PC-9 (cell line): ENCODE measurements at regions not wholly inside any gene's neighbourhood (a gene's known extent, or its start where the extent isn't known, plus 50 kb on each side); places are given as distances from the start of the nearest gene placed in this dataset.

Experiments used
- BruUV-seq: library from RNA; stranded (reverse); fragments of 400-500 nt; replicated peaks from 2 replicates; lab custom pipeline; 2021; lab: Mats Ljungman, UMichigan
- CTCF ChIA-PET: fragments of 300-600 bp; sonication (Branson Sonifier 250); formaldehyde crosslinking; loops from one replicate; lab custom pipeline; 2022; ENCODE audit warnings: antibody characterized with exemption; lab: Charles Lee
- POLR2A ChIA-PET: fragments of 300-600 bp; sonication (Branson Sonifier 250); formaldehyde crosslinking; loops from one replicate; lab custom pipeline; 2022; ENCODE audit warnings: antibody characterized with exemption; ENCODE audit not compliant: unreplicated experiment; lab: Charles Lee
- DNase-seq, 2 experiments: peaks; one replicate each; pipeline versions ENCODE4 v3.0.0 to v3.0.0-alpha.2; 2015 to 2022; ENCODE audit warnings: mixed read lengths in 1 of 2
- H2AFZ ChIP-seq: fragments of 200-600 bp; sonication (generic); 2 replicates; pipeline ENCODE4 v1.8.1; 2017; ENCODE audit warnings: antibody characterized with exemption
- H3F3A ChIP-seq: fragments of 200-600 bp; sonication (generic); 2 replicates; pipeline ENCODE4 v1.8.1; 2017; ENCODE audit warnings: antibody characterized with exemption, mild to moderate bottlenecking, low read depth; ENCODE audit not compliant: insufficient read depth
- H3K27ac ChIP-seq: fragments of 200-600 bp; sonication (generic); 2 replicates; pipeline ENCODE4 v1.6.1; 2016; ENCODE audit warnings: mixed run types
- H3K27me3 ChIP-seq: fragments of 200-600 bp; sonication (generic); 2 replicates; pipeline ENCODE4 v1.6.1; 2016; ENCODE audit warnings: low read depth, mixed run types; ENCODE audit not compliant: insufficient read depth
- H3K36me3 ChIP-seq: fragments of 200-600 bp; sonication (generic); 2 replicates; pipeline ENCODE4 v1.6.1; 2016; ENCODE audit warnings: low read depth, mixed run types
- H3K4me1 ChIP-seq: fragments of 200-600 bp; sonication (generic); replicated peaks from 2 replicates; pipeline ENCODE4 v1.6.1; 2016; ENCODE audit warnings: mixed run types; ENCODE audit not compliant: insufficient read depth
- H3K4me2 ChIP-seq: fragments of 200-600 bp; sonication (generic); 2 replicates; pipeline ENCODE4 v1.6.1; 2017; ENCODE audit warnings: mixed run types
- H3K4me3 ChIP-seq: fragments of 200-600 bp; sonication (generic); 2 replicates; pipeline ENCODE4 v1.6.1; 2016; ENCODE audit warnings: mixed run types
- H3K79me2 ChIP-seq: fragments of 200-600 bp; sonication (generic); 2 replicates; pipeline ENCODE4 v1.6.1; 2017; ENCODE audit warnings: low read depth, mixed run types
- H3K9me2 ChIP-seq: fragments of 200-600 bp; sonication (generic); 2 replicates; pipeline ENCODE4 v1.8.1; 2017; ENCODE audit warnings: mild to moderate bottlenecking; ENCODE audit not compliant: insufficient read depth
- H3K9me3 ChIP-seq: fragments of 200-600 bp; sonication (generic); 2 replicates; pipeline ENCODE4 v1.8.1; 2016; ENCODE audit warnings: low read depth; ENCODE audit not compliant: insufficient read depth
- H4K20me1 ChIP-seq: fragments of 200-600 bp; sonication (generic); 2 replicates; pipeline ENCODE4 v1.8.1; 2017; ENCODE audit not compliant: insufficient read depth
- EZH2 ChIP-seq: fragments of 200-600 bp; sonication (generic); IDR thresholded peaks from 2 replicates; pipeline ENCODE4 v1.8.0; 2017; ENCODE audit warnings: antibody characterized with exemption, low read depth
- intact Hi-C: fragments of 100-400 bp; cut with micrococcal nuclease; formaldehyde crosslinking; loops from one replicate; pipeline ENCODE4 v1.10.0; 2022; ENCODE audit not compliant: unreplicated experiment
- TF ChIP-seq, protein P1 (sequence below): fragments of 200-600 bp; sonication (generic); conservative IDR thresholded peaks from 2 replicates; pipeline ENCODE4 v1.6.1; 2017; ENCODE audit warnings: mixed run types, antibody characterized with exemption, mild to moderate bottlenecking, moderate library complexity

DNA sequence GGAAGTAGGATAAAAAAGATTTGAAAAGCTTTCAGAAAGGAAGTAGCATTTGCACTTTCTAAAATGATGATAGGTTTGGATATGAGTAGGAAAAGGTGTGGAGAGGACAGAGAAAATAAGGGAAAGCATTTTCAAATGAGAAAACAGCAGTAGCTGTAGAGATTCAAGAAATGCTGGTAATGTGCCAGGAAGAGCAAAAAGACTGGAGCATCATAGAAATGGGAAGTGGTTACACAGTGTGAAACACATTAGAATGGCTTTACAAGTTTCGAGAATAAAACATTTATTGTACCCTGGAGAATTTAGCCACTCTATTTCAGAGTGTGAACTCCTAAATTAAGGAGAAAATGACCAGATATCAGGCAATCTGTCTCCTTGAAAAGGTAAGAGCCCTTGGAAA, 108.3 kb upstream of the CHL1 start:
- H3K27me3 ChIP-seq, result no peaks in the 10 kb centered on the region
- H3K27ac ChIP-seq, result no peak overlapping the region
- no peak overlapping the region for H3K4me3 ChIP-seq
- CTCF ChIA-PET, result no interaction called here
- H4K20me1 ChIP-seq, result no peaks in the 10 kb centered on the region
- no peak for DNase-seq
- POLR2A ChIA-PET, result no interaction called here
- intact Hi-C loops, result no loop called here
- H2AFZ ChIP-seq, result no peak overlapping the region
- no peaks in the 10 kb centered on the region for H3K79me2 ChIP-seq
- H3K36me3 ChIP-seq, result no peaks in the 10 kb centered on the region
- TF ChIP-seq EZH2, result no peak
- TF ChIP-seq, protein P1, sequence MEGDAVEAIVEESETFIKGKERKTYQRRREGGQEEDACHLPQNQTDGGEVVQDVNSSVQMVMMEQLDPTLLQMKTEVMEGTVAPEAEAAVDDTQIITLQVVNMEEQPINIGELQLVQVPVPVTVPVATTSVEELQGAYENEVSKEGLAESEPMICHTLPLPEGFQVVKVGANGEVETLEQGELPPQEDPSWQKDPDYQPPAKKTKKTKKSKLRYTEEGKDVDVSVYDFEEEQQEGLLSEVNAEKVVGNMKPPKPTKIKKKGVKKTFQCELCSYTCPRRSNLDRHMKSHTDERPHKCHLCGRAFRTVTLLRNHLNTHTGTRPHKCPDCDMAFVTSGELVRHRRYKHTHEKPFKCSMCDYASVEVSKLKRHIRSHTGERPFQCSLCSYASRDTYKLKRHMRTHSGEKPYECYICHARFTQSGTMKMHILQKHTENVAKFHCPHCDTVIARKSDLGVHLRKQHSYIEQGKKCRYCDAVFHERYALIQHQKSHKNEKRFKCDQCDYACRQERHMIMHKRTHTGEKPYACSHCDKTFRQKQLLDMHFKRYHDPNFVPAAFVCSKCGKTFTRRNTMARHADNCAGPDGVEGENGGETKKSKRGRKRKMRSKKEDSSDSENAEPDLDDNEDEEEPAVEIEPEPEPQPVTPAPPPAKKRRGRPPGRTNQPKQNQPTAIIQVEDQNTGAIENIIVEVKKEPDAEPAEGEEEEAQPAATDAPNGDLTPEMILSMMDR, result no peak
- no peaks in the 10 kb centered on the region for H3F3A ChIP-seq
- H3K4me1 ChIP-seq, result no peaks in the 10 kb centered on the region
- H3K9me2 ChIP-seq, result no peaks in the 10 kb centered on the region
- no TSS peak for BruUV-seq
- H3K4me2 ChIP-seq, result no peak overlapping the region
- H3K9me3 ChIP-seq, result no peaks in the 10 kb centered on the region

- no peaks in the 10 kb centered on the region for H3K4me1 ChIP-seq
- BruUV-seq, result no TSS peak
- no peaks in the 10 kb centered on the region for H3K9me3 ChIP-seq
- H3K4me3 ChIP-seq, result no peak overlapping the region
- ChIA-PET CTCF (no interaction called here), POLR2A (no interaction called here)
- no peak for TF ChIP-seq EZH2
- TF ChIP-seq, protein P1, result no peak
- H2AFZ ChIP-seq, result no peak overlapping the region
- intact Hi-C loops, result no loop called here
- no peak overlapping the region for H3K27ac ChIP-seq
- no peak overlapping the region for H3K4me2 ChIP-seq
- H3K79me2 ChIP-seq, result no peaks in the 10 kb centered on the region
- no peaks in the 10 kb centered on the region for H3K36me3 ChIP-seq
- no peaks in the 10 kb centered on the region for H3F3A ChIP-seq
- DNase-seq, result no peak
- H4K20me1 ChIP-seq, result no peaks in the 10 kb centered on the region
- H3K9me2 ChIP-seq, result no peaks in the 10 kb centered on the region
- H3K27me3 ChIP-seq, result no peaks in the 10 kb centered on the region
Measured at GRCh38 chr3:93746-94145, 102.8 kb upstream of the CHL1 start.

DNA sequence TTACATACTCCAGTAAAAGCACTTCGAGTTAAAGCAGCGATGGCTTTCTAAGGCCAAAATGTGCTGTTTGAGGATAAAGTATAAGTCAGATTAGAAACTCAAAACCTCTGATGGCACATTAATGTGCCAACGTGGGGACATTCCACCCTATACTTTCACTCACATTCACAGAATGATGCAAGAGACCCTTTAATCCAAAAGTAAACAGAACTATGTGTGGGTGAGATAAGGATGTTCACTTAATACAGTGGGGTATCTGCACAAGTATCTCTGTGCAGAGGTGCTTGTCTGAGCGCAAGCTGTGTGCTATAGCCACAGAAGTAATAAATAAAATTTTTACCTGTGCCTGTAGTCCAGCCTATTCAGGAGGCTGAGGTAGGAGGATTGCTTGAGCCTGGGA, 100.3 kb upstream of the CHL1 start:
- no peak overlapping the region for H2AFZ ChIP-seq
- intact Hi-C loops, result no loop called here
- no peak for TF ChIP-seq EZH2
- TF ChIP-seq, protein P1, result no peak
- BruUV-seq, result no TSS peak
- no peaks in the 10 kb centered on the region for H3K36me3 ChIP-seq
- H4K20me1 ChIP-seq, result no peaks in the 10 kb centered on the region
- no peak overlapping the region for H3K27ac ChIP-seq
- H3K9me2 ChIP-seq, result no peaks in the 10 kb centered on the region
- no peak overlapping the region for H3K4me2 ChIP-seq
- H3F3A ChIP-seq, result no peaks in the 10 kb centered on the region
- H3K27me3 ChIP-seq, result no peaks in the 10 kb centered on the region
- no peaks in the 10 kb centered on the region for H3K79me2 ChIP-seq
- no peaks in the 10 kb centered on the region for H3K4me1 ChIP-seq
- ChIA-PET POLR2A (no interaction called here), CTCF (no interaction called here)
- no peak for DNase-seq
- H3K9me3 ChIP-seq, result no peaks in the 10 kb centered on the region
- no peak overlapping the region for H3K4me3 ChIP-seq
